ENCODE measurements at regions not wholly inside any gene's neighbourhood (a gene's known extent, or its start where the extent isn't known, plus 50 kb on each side); places are given as distances from the start of the nearest gene placed in this dataset.

DNA sequence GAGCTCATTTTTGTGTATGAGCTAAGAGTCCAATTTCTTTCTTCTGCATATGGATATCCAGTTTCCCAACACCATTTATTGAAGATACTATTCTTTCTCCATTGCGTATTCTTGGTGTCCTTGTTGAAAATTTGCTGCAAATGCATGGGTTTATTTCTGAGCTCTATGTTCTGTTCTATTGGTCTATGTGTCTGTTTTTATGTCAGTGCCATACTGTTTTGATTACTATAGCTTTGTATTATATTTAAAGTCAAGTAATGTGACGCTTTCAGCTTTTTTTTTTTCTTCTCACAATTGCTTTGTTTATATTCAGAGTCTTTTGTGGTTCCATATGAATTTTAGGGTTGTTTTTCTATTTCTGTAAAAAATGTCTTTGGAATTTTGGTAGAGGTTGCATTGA lies 247.1 kb upstream of the TBX3 start:
- TF ChIP-seq, protein P1, sequence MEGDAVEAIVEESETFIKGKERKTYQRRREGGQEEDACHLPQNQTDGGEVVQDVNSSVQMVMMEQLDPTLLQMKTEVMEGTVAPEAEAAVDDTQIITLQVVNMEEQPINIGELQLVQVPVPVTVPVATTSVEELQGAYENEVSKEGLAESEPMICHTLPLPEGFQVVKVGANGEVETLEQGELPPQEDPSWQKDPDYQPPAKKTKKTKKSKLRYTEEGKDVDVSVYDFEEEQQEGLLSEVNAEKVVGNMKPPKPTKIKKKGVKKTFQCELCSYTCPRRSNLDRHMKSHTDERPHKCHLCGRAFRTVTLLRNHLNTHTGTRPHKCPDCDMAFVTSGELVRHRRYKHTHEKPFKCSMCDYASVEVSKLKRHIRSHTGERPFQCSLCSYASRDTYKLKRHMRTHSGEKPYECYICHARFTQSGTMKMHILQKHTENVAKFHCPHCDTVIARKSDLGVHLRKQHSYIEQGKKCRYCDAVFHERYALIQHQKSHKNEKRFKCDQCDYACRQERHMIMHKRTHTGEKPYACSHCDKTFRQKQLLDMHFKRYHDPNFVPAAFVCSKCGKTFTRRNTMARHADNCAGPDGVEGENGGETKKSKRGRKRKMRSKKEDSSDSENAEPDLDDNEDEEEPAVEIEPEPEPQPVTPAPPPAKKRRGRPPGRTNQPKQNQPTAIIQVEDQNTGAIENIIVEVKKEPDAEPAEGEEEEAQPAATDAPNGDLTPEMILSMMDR (IDR thresholded peaks at IDR 0.05; ENCODE audit: extremely low read depth in 1 of 2, insufficient read depth in 1 of 2, low read depth in 1 of 2, low read length in 2 of 2) = no peak
- no peak for TF ChIP-seq FOS (IDR thresholded peaks at IDR 0.05; ENCODE audit: borderline replicate concordance, insufficient read depth, low read length)
- TF ChIP-seq POLR2A (IDR thresholded peaks at IDR 0.05; ENCODE audit: low read depth, low read length) = no peak
- no peak for TF ChIP-seq POLR2AphosphoS5 (IDR thresholded peaks at IDR 0.05; ENCODE audit: insufficient read depth, low read depth, low read length)
- no peak for TF ChIP-seq EZH2 (IDR thresholded peaks at IDR 0.05; ENCODE audit: borderline replicate concordance, low read depth, low read length, severe bottlenecking)
- TF ChIP-seq, protein P2, sequence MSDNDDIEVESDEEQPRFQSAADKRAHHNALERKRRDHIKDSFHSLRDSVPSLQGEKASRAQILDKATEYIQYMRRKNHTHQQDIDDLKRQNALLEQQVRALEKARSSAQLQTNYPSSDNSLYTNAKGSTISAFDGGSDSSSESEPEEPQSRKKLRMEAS (IDR thresholded peaks at IDR 0.05; ENCODE audit: insufficient read depth, insufficient read length) = no peak

All from endothelial cell of umbilical vein (primary cell).